HCT116 (cell line): ENCODE measurements at regions not wholly inside any gene's neighbourhood (a gene's known extent, or its start where the extent isn't known, plus 50 kb on each side); places are given as distances from the start of the nearest gene placed in this dataset.

Experiments used
- CTCF ChIP-seq, 3 experiments: fragments of 200-600 bp in 1 of 3; sonication (generic) in 1 of 3; IDR thresholded peaks in 2 of 3; conservative IDR thresholded peaks in 1 of 3; 2 replicates each; pipeline ENCODE4 v1.5.1; 2012 to 2017; ENCODE audit warnings: low read depth in 2 of 3, low read length in 2 of 3, antibody characterized with exemption in 1 of 3, borderline replicate concordance in 1 of 3, control low read depth in 1 of 3, mild to moderate bottlenecking in 1 of 3, mixed read lengths in 1 of 3, mixed run types in 1 of 3, moderate library complexity in 1 of 3; ENCODE audit not compliant: insufficient read depth in 1 of 3
- POLR2A ChIP-seq: IDR thresholded peaks from 2 replicates; pipeline ENCODE4 v1.7.0; 2011; ENCODE audit warnings: borderline replicate concordance; ENCODE audit not compliant: insufficient read depth, insufficient read length; ENCODE audit errors: extremely low read depth

- TF ChIP-seq CTCF (IDR thresholded peaks at IDR 0.05 in 2 of 3, conservative IDR thresholded peaks at IDR 0.05 in 1 of 3; ENCODE audit: borderline replicate concordance in 1 of 3, insufficient read depth in 1 of 3, low read depth in 2 of 3, low read length in 2 of 3) (no peak), POLR2A (no peak)
Observed at GRCh38 chr9:7578951-7579350, 220.6 kb downstream of the DMAC1 start.
